ENCODE measurements at regions not wholly inside any gene's neighbourhood (a gene's known extent, or its start where the extent isn't known, plus 50 kb on each side); places are given as distances from the start of the nearest gene placed in this dataset.
"Not testable (repeated sequence)": the region's sequence is repeated elsewhere in the genome, so short reads cannot be mapped to it uniquely, and the experiment has no call there.

DNA sequence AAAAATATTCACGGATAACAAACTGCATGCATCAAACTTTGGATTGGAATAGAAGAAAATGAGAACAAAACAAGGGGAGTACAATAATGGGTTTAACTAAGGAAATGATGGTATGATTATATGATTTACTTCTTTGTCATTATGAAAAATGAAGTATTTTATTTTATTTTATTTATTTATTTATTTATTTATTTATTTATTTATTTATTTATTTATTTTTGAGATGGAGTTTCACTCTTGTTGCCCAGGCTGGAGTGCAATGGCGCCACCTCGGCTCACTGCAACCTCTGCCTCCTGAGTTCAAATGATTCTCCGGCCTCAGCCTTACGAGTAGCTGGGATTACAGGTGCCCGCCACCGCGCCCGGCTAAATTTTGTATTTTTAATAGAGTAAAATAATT, 234.1 kb upstream of the SEMA3C start:
- TF ChIP-seq, protein P1, sequence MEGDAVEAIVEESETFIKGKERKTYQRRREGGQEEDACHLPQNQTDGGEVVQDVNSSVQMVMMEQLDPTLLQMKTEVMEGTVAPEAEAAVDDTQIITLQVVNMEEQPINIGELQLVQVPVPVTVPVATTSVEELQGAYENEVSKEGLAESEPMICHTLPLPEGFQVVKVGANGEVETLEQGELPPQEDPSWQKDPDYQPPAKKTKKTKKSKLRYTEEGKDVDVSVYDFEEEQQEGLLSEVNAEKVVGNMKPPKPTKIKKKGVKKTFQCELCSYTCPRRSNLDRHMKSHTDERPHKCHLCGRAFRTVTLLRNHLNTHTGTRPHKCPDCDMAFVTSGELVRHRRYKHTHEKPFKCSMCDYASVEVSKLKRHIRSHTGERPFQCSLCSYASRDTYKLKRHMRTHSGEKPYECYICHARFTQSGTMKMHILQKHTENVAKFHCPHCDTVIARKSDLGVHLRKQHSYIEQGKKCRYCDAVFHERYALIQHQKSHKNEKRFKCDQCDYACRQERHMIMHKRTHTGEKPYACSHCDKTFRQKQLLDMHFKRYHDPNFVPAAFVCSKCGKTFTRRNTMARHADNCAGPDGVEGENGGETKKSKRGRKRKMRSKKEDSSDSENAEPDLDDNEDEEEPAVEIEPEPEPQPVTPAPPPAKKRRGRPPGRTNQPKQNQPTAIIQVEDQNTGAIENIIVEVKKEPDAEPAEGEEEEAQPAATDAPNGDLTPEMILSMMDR (conservative IDR thresholded peaks at IDR 0.05; ENCODE audit: low read length): not testable (repeated sequence)
- not testable (repeated sequence) for TF ChIP-seq EZH2phosphoT487 (IDR thresholded peaks at IDR 0.05; ENCODE audit: borderline replicate concordance)
